HG03558 (cell line): ENCODE measurements at regions not wholly inside any gene's neighbourhood (a gene's known extent, or its start where the extent isn't known, plus 50 kb on each side); places are given as distances from the start of the nearest gene placed in this dataset.
"Not testable (repeated sequence)": the region's sequence is repeated elsewhere in the genome, so short reads cannot be mapped to it uniquely, and the experiment has no call there.

Source experiments
- ATAC-seq: cut with Tn5 transposase; IDR thresholded peaks from one replicate; pipeline ENCODE4 v1.9.1; 2021; ENCODE audit warnings: moderate number of reproducible peaks; ENCODE audit not compliant: unreplicated experiment; ENCODE audit errors: extremely low read depth

GRCh38 chr12:45490232-45490881 lies 239.1 kb upstream of the ARID2 start:
- no peak for ATAC-seq

- no peak for ATAC-seq
These were observed 235.2 kb upstream of the ARID2 start for GRCh38 chr12:45494279-45494678.

- no peak for ATAC-seq
These were observed 230.9 kb upstream of the ARID2 start for GRCh38 chr12:45498645-45499044.

- no peak for ATAC-seq
These were observed 226.9 kb upstream of the ARID2 start for GRCh38 chr12:45502481-45503128.

DNA sequence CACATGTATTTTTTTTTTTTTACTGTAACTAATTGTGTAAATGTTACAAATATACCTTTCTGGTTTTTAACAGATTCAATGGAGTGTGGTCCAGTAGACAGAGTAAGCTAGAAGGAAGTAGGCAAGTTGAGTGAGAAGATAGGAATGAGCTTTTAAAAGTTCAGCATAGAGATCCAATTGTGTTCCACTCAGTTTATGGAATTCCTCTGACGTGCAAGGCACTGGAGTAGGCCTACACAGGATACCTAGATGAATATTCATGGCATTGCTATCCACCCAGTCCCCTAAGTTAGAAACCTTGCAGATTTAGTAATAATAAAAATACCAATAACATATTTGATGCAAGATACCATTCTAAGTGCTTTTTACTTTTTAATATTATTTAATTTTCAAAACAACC lies 225.6 kb upstream of the ARID2 start:
- no peak for ATAC-seq

GRCh38 chr12:45504316-45505010 lies 225.0 kb upstream of the ARID2 start:
- ATAC-seq, result no peak

GRCh38 chr12:45509187-45509586 lies 220.3 kb upstream of the ARID2 start:
- no peak for ATAC-seq

GRCh38 chr12:45509621-45510020 lies 219.9 kb upstream of the ARID2 start:
- ATAC-seq, result no peak

DNA sequence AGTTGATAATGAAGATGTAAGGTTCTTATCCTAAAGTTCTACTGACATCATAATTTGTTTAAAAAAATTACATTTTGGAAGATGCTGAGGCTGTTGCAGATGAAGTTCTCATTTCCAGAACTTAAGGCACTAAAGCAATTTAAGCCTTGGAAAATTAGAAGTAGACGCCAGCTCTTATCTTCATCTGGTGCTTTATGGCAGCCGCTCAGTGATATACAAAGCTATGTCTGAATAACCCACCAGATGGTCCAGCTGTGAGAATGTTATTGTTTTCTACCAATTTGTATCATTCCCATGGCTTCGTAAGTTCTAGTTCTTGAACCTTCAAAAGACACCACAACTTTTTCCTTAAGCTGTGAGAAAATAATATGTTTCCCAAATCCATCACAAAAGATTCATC lies 212.1 kb upstream of the ARID2 start:
- ATAC-seq, result no peak

GRCh38 chr12:45518291-45519235 lies 210.9 kb upstream of the ARID2 start:
- ATAC-seq, result no peak

DNA sequence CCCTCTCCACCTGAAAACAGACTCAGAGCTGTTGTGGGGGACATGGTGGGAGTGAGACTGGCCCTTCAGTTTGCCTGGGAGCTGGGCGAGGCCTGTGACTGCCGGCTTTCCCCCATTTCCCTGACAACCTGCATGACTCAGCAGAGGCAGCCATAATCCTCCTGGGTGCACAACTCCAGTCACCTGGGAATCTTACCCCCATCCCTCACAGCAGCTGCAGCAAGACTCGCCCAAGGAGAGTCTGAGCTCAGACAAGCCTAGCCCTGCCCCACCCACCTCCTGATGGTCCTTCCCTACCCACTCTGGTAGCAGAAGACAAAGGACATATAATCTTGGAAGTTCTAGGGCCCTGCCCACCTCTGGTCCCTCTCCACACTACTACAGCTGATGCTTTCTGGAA lies 207.3 kb upstream of the ARID2 start:
- ATAC-seq, result no peak

DNA sequence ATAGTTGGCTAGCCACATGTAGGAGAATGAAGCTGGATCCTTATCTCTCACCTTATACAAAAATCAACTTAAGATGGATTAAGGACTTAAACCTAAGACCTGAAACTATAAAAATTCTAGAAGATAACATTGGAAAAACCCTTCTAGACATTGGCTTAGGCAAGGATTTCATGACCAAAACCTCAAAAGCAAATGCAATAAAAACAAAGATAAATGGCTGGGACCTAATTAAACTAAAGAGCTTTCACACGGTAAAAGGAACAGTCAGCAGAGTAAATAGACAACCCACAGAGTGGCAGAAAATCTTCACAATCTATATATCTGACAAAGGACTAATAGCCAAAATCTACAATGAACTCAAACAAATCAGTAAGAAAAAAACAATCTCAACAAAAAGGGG lies 202.7 kb upstream of the ARID2 start:
- ATAC-seq, result not testable (repeated sequence)

DNA sequence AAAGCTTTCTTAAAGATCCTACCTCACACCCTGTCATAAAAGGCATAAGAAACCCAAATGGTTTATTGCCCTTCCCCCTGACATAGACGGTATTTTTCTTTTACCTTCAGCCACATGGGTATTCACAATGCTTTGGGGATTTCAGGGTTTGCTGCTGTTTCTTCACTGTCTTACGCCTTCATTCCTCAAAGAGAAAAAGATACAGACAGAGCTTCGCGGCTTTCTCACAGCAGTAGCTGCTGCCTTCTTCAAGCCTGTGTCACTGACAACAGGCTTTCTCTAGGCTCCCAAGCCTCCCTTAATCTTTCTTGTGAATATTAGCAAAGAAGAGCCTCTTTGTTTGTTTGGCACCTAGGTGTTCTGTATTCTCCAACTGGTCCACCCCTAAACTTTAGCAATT lies 197.4 kb upstream of the ARID2 start:
- ATAC-seq, result no peak

GRCh38 chr12:45535610-45536180 lies 193.8 kb upstream of the ARID2 start:
- ATAC-seq, result no peak

DNA sequence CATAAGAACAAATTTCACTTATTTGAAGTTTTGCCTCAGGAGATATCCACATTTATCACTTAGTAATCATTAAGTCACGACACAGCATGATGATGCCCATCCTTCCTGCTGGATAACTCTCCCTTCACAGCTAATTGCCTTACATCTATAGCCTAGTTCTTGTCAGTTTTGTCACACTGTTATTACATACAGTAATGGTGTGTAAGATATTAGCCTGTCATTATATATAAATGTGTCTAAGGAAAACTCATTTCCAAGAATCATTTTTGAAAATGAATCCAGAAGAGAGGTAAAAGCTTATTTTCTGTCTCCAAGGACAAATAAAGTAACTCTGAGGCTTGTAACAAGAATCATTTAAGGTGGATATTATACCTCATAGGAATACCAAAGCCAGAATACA lies 193.2 kb upstream of the ARID2 start:
- ATAC-seq, result no peak

- no peak for ATAC-seq
These were observed 188.7 kb upstream of the ARID2 start for GRCh38 chr12:45540661-45541341.

DNA sequence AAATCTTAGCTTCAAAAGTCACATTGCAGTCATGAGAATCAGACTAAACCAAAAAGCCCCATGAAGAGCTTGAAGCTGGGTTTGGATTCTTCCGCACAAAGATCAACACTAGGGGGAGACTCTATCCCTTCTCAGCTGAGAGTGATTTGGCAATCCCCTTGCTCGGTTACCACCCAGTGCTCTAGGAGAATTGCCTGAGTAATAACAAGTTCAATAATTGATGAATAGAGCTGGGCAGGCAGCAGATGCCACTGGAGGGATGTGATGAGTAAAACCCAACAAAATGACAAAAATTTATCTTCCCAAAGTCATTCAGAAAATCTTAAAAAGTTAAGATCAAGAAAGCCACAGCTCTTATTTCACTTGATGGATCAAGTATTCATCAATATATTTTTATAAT lies 185.6 kb upstream of the ARID2 start:
- ATAC-seq, result peak; percentile 81

- no peak for ATAC-seq
These were observed 183.0 kb upstream of the ARID2 start for GRCh38 chr12:45546545-45546944.

GRCh38 chr12:45547132-45547531 lies 182.4 kb upstream of the ARID2 start:
- no peak for ATAC-seq

DNA sequence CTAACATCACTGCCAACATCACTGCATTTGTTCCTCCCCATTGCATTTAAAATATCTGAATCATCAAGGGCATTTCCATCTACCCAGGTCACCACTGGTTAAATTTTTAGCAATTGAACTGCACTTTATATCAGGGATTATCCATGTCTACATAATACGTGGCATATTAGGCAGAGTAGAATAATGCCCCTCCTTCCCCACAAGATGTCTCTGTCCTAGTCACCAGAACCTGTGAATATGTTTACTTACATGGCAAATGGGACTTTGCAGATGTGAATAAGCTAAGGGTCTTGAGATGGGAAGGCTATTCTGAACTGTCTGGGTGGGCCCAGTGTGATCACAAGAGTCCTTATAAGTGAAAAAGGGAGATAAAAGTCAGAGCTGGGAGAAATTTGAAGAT lies 181.7 kb upstream of the ARID2 start:
- ATAC-seq, result no peak
